HG02642 (cell line): ENCODE measurements at regions not wholly inside any gene's neighbourhood (a gene's known extent, or its start where the extent isn't known, plus 50 kb on each side); places are given as distances from the start of the nearest gene placed in this dataset.
"Not testable (repeated sequence)": the region's sequence is repeated elsewhere in the genome, so short reads cannot be mapped to it uniquely, and the experiment has no call there.

ENCODE experiments used
- ATAC-seq: cut with Tn5 transposase; IDR thresholded peaks from one replicate; pipeline ENCODE4 v1.9.1; 2021; ENCODE audit warnings: mild to moderate bottlenecking; ENCODE audit not compliant: unreplicated experiment, poor library complexity

DNA sequence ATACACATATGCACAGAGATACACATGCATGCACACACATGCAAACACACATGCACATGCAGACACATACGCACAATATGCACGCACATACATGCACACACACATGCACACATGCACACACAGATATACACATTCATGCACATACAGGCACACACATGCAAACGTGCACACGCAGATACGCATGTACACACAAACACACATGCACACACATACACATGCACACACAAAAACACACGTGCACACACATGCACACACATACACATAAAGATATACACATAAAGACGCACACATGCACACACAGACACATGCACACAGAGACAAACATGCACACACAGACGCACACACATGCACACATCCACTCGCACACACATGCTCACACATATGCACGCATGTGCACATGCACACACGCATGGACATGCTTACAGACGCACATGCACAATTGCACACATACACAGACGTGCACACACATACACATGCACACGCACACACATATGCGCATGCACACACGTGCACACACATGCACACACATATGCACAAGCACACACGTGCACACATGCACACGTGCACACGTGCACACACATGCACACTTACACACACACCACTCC, 145.2 kb downstream of the ADRA2C start:
- ATAC-seq: no peak

- not testable (repeated sequence) for ATAC-seq
Observed at GRCh38 chr4:3914511-3914910, 148.3 kb downstream of the ADRA2C start.

DNA sequence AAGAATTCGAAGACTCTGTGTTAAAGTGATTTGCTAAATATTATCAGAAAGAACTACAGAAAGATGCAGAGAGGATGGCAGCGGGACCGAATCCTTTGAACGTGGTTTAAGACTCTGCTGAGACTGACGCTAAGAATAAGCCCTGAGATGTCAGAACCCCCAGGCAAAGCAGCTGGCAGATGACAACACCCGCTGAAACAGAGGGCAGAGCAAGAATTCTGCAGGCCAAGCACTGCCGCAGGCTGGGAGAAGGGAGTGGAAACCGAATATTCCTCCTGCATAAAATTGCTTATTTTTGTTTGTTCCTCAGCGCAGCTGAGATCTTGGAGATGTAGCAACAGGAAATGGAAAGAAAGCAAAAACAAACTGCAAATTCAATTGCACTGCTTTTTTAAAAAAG, 153.3 kb downstream of the ADRA2C start:
- ATAC-seq: not testable (repeated sequence)

- not testable (repeated sequence) for ATAC-seq
Observed at GRCh38 chr4:3921902-3922301, 155.7 kb downstream of the ADRA2C start.

DNA sequence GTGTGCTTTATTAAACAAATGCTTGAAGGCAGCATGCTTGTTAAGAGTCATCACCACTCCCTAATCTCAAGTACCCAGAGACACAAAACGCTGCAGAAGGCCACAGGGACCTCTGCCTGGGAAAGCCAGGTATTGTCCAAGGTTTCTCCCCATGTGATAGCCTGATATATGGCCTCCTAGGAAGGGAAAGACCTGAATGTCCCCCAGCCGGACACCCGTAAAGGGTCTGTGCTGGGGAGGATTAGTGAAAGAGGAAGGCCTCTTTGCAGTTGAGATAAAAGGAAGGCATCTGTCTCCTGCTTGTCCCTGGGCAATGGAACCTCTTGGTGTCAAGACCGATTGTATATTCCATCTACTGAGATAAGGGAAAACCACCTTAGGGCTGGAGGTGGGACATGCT, 159.7 kb downstream of the ADRA2C start:
- ATAC-seq: not testable (repeated sequence)

- not testable (repeated sequence) for ATAC-seq
Observed at GRCh38 chr4:3926271-3926670, 160.1 kb downstream of the ADRA2C start.

- ATAC-seq: not testable (repeated sequence)
Observed at GRCh38 chr4:3926969-3927755, 161.0 kb downstream of the ADRA2C start.

DNA sequence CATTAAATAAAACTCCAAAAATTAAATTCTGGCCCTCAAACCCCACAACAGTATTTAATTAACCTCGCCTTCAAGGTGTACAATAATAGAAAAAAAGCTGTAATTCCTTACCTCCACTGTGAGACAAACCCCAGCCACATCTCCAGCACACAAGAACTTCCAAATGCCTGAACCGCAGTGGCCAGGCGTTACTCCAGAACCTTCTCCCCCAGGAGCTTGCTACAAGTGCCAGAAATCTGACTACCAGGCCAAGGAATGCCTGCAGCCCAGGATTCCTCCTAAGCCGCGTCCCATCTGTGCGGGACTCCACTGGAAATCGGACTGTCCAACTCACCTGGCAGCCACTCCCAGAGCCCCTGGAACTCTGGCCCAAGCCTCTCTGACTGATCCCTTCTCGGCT, 163.2 kb downstream of the ADRA2C start:
- not testable (repeated sequence) for ATAC-seq

GRCh38 chr4:3932734-3933133, 166.5 kb downstream of the ADRA2C start:
- not testable (repeated sequence) for ATAC-seq

DNA sequence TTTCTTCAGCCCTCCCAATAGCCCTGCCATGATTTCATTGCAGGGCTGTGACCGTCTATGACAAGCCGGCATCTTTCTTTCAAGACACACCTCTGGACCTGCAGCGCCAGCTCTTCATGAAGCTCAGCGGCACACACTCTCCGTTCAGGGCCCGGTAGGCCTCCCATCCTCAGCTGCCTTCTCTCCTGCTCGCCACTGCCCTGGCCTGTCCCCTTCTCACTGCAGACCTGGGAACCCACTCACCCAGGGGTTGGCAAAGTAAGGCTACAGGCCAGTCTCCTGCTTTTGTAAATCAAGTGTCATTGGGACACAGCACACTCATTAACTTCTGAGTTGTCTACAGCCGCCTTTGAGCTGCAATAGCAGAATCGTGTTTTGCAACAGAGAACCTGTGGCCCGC, 169.2 kb downstream of the ADRA2C start:
- ATAC-seq: not testable (repeated sequence)

GRCh38 chr4:3936184-3936583, 170.0 kb downstream of the ADRA2C start:
- ATAC-seq: no peak

GRCh38 chr4:3937849-3938562, 171.8 kb downstream of the ADRA2C start:
- not testable (repeated sequence) for ATAC-seq

DNA sequence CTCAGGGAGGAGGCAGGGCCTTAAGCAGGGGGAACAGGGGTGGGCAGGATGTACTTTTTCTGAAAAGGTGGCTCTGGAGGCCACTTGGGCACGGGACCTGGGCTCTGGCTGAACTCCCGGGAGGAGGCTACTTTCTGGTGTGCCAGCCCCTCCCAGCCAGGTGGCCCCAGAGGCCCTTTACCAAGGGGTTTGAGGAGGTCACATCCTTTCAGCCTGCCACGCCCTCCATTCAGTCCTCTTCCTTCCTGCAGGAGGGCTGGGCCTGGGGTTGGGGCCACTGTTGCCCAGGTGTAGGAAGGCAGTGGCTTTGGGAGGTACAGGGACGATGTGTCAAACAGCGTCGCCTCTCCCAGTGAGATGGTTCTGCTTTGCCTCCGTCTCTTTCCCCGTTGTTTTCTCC, 172.5 kb downstream of the ADRA2C start:
- not testable (repeated sequence) for ATAC-seq

DNA sequence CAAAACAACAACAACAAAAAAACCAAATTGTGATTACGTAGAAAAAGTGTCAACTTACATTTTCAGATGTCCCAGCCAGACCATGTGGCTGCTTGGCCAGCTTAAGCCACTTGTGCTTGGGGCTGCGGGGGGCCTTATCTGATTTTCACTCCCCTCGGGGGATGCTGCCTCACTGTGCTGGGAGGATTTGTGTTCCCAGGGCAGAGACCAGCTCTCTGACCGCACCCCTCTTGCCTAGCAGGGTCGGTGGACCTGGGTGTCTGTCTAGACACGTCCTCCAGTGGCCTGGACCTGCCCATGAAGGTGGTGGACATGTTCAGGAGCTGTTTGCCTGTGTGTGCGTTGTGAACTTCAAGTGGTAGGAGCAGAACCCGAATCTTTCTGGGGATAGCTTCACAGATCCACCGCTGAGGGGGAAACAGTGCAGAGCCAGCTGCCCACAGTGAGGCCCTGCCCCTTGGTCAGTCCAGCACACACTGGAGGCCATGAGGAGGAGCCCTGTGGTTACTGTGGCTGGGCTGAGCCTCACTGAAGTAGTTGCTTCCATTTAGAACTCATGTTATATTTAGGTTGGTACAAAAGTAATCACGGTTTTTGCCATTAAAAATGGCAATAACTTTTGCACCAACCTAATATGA, 173.9 kb downstream of the ADRA2C start:
- ATAC-seq: not testable (repeated sequence)

GRCh38 chr4:3941735-3942522, 175.7 kb downstream of the ADRA2C start:
- ATAC-seq: not testable (repeated sequence)

DNA sequence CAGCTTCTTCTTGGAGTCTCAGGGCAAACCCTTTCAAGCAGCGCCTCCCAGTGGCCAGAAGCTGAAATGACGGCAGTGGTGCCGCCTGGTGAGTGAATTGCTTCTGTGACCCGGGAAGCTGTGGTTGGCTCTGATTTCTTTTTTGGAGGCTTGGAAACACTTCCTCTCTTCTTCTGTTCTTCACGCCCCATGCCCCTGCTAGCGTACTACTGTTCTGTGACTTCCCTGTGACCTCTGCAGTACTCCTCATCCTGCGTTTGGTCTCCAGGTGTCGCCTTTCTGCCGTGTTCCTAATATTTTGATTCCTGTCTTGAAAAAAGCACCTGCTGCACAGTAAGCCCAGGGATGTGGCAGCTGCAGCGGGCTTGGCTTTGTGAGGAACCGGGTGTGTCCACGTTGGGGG, 176.4 kb downstream of the ADRA2C start:
- ATAC-seq: not testable (repeated sequence)

GRCh38 chr4:3943051-3943450, 176.9 kb downstream of the ADRA2C start:
- ATAC-seq: not testable (repeated sequence)

- ATAC-seq: no peak
Observed at GRCh38 chr4:3945511-3946290, 179.5 kb downstream of the ADRA2C start.

DNA sequence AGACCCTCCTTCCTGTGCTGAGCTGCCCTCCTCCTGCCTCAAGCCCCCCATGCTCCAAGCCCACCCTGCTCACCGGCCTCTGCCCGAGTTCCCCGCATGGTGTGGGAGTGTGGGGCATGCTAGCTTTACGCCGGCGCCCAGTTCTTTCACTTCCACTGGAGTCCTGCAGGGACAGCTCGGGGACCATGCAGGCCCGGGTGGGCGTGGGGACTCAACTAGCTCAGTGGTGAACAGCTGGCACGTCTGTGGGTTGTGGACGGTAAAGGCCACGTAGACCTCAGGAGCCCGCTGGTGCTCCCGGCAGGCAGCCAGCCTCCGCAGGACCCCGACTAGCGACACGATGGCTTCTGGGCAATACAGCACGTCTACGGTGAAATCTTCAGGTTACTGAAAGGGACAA, 180.4 kb downstream of the ADRA2C start:
- not testable (repeated sequence) for ATAC-seq
